Testis (tissue), 2 donors: ENCODE measurements at regions not wholly inside any gene's neighbourhood (a gene's known extent, or its start where the extent isn't known, plus 50 kb on each side); places are given as distances from the start of the nearest gene placed in this dataset.

Source experiments
- DNase-seq: peaks from one replicate; pipeline ENCODE4 v3.0.0-alpha.2; 2019
- H3K27ac ChIP-seq, 2 donors: fragments of 200-600 bp; sonication (generic); one replicate each; pipeline ENCODE4 v1.5.1; 2019
- H3K27me3 ChIP-seq: fragments of 200-600 bp; sonication (generic); one replicate; pipeline ENCODE4 v1.5.1; 2019
- H3K36me3 ChIP-seq: fragments of 200-600 bp; sonication (generic); one replicate; pipeline ENCODE4 v1.5.1; 2017; ENCODE audit warnings: low read depth; ENCODE audit errors: missing control alignments
- H3K4me1 ChIP-seq: fragments of 200-600 bp; sonication (generic); one replicate; pipeline ENCODE4 v1.5.1; 2019
- H3K4me3 ChIP-seq, 2 donors: fragments of 200-600 bp; sonication (generic); one replicate each; pipeline ENCODE4 v1.5.1; 2017 to 2019
- H3K9me3 ChIP-seq: fragments of 200-600 bp; sonication (generic); one replicate; pipeline ENCODE4 v1.5.1; 2017
- CTCF ChIP-seq, 3 experiments: fragments of 450-650 bp in 2 of 3; fragments of 200-600 bp in 1 of 3; sonication (generic) in 1 of 3; IDR thresholded peaks; one replicate each; pipeline ENCODE4 v1.5.1; 2016 to 2019; ENCODE audit warnings: antibody characterized with exemption in 3 of 3, mild to moderate bottlenecking in 2 of 3, moderate library complexity in 1 of 3
- POLR2A ChIP-seq: fragments of 450-650 bp; IDR thresholded peaks from one replicate; pipeline ENCODE4 v1.6.1; 2017; ENCODE audit warnings: antibody characterized with exemption, mild to moderate bottlenecking, moderate library complexity
- WGBS, 2 donors: methylation state at CpG; one replicate each; pipeline ENCODE4 v1.1.5; 2018; 5-methylcytosine and 5-hydroxymethylcytosine counted together
- intact Hi-C: fragments of 100-400 bp; cut with DNase I; formaldehyde crosslinking; loops from one replicate; pipeline ENCODE4 v1.15.1; 2023; ENCODE audit warnings: low total_unique reads

- no peak for DNase-seq
- intact Hi-C loops, result no loop called here
- H3K9me3 ChIP-seq, result no peaks in the 10 kb centered on the region
- no peak overlapping the region for H3K4me3 ChIP-seq
- no peaks in the 10 kb centered on the region for H3K4me1 ChIP-seq
- TF ChIP-seq CTCF (IDR thresholded peaks at IDR 0.05) (no peak), POLR2A (no peak)
- no peaks in the 10 kb centered on the region for H3K27me3 ChIP-seq
- no peaks in the 10 kb centered on the region for H3K36me3 ChIP-seq
- H3K27ac ChIP-seq, result no peak overlapping the region
- 95% methylated on average over 2 of the region's 2 CpGs for WGBS, 2 donors
Observed at GRCh38 chr7:13198036-13198435, 510.6 kb downstream of the ARL4A start.

- intact Hi-C loops, result no loop called here
- Histone ChIP-seq H3K36me3 (no peaks in the 10 kb centered on the region), H3K4me3 (no peak overlapping the region), H3K27ac (no peak overlapping the region), H3K27me3 (no peaks in the 10 kb centered on the region), H3K9me3 (no peaks in the 10 kb centered on the region), H3K4me1 (no peaks in the 10 kb centered on the region)
- no peak for TF ChIP-seq POLR2A
- no peak for TF ChIP-seq CTCF (IDR thresholded peaks at IDR 0.05)
- no peak for DNase-seq
- 84 to 88% methylated on average over 2 of the region's 2 CpGs for WGBS, 2 donors
Observed at GRCh38 chr7:13198727-13199126, 511.3 kb downstream of the ARL4A start.

GRCh38 chr7:13201628-13202027, 514.2 kb downstream of the ARL4A start:
- H3K27ac ChIP-seq, result no peak overlapping the region
- intact Hi-C loops, result no loop called here
- 75 to 85% methylated on average over 1 of the region's 1 CpG for WGBS, 2 donors
- no peak overlapping the region for H3K4me3 ChIP-seq
- H3K9me3 ChIP-seq, result no peaks in the 10 kb centered on the region
- H3K4me1 ChIP-seq, result no peaks in the 10 kb centered on the region
- no peak for TF ChIP-seq POLR2A
- no peak for TF ChIP-seq CTCF (IDR thresholded peaks at IDR 0.05)
- no peaks in the 10 kb centered on the region for H3K36me3 ChIP-seq
- H3K27me3 ChIP-seq, result no peaks in the 10 kb centered on the region
- DNase-seq, result no peak

- intact Hi-C loops, result no loop called here
- no peaks in the 10 kb centered on the region for H3K36me3 ChIP-seq
- H3K9me3 ChIP-seq, result no peaks in the 10 kb centered on the region
- H3K27ac ChIP-seq, result no peak overlapping the region
- no peaks in the 10 kb centered on the region for H3K4me1 ChIP-seq
- no peak overlapping the region for H3K4me3 ChIP-seq
- WGBS, 2 donors, result 23 to 31% methylated on average over 1 of the region's 1 CpG
- no peak for TF ChIP-seq CTCF (IDR thresholded peaks at IDR 0.05)
- no peak for TF ChIP-seq POLR2A
- no peaks in the 10 kb centered on the region for H3K27me3 ChIP-seq
- DNase-seq, result no peak
Observed at GRCh38 chr7:13217768-13218167, 530.3 kb downstream of the ARL4A start.

GRCh38 chr7:13225068-13225467, 537.6 kb downstream of the ARL4A start:
- intact Hi-C loops, result no loop called here
- no peak overlapping the region for H3K4me3 ChIP-seq
- DNase-seq, result no peak
- H3K27me3 ChIP-seq, result no peaks in the 10 kb centered on the region
- no peak for TF ChIP-seq CTCF (IDR thresholded peaks at IDR 0.05)
- WGBS, 2 donors, result 56 to 67% methylated on average over 1 of the region's 1 CpG
- H3K36me3 ChIP-seq, result no peaks in the 10 kb centered on the region
- no peak overlapping the region for H3K27ac ChIP-seq
- H3K4me1 ChIP-seq, result no peaks in the 10 kb centered on the region
- no peaks in the 10 kb centered on the region for H3K9me3 ChIP-seq
